Left ventricle myocardium inferior (tissue), 1 donor: ENCODE measurements at regions not wholly inside any gene's neighbourhood (a gene's known extent, or its start where the extent isn't known, plus 50 kb on each side); places are given as distances from the start of the nearest gene placed in this dataset.

ENCODE experiments used
- DNase-seq: peaks from one replicate; pipeline ENCODE4 v3.0.0-alpha.2; 2020
- H3K27ac ChIP-seq: fragments of 200-600 bp; replicated peaks from 2 replicates; pipeline ENCODE4 v1.8.0; 2021
- H3K27me3 ChIP-seq: fragments of 200-600 bp; 2 replicates; pipeline ENCODE4 v1.8.0; 2021; ENCODE audit warnings: low read depth
- H3K36me3 ChIP-seq: fragments of 200-600 bp; 2 replicates; pipeline ENCODE4 v1.8.0; 2021
- H3K4me1 ChIP-seq: fragments of 200-600 bp; 2 replicates; pipeline ENCODE4 v1.8.0; 2021
- H3K4me3 ChIP-seq: fragments of 200-600 bp; 2 replicates; pipeline ENCODE4 v1.8.0; 2021; ENCODE audit warnings: mild to moderate bottlenecking, moderate library complexity
- H3K9me3 ChIP-seq: fragments of 200-600 bp; replicated peaks from 2 replicates; pipeline ENCODE4 v1.8.0; 2021
- intact Hi-C: fragments of 100-400 bp; cut with micrococcal nuclease; formaldehyde crosslinking; loops from one replicate; pipeline ENCODE4 v1.11.0; 2022
- TF ChIP-seq, protein P1 (sequence below): fragments of 200-600 bp; IDR thresholded peaks from 2 replicates; pipeline ENCODE4 v1.8.0; 2021; ENCODE audit warnings: antibody characterized with exemption, mild to moderate bottlenecking, borderline replicate concordance
- donor health status: DM: no; HTN: yes; CAD: no; lungs with severe emphysema.

DNA sequence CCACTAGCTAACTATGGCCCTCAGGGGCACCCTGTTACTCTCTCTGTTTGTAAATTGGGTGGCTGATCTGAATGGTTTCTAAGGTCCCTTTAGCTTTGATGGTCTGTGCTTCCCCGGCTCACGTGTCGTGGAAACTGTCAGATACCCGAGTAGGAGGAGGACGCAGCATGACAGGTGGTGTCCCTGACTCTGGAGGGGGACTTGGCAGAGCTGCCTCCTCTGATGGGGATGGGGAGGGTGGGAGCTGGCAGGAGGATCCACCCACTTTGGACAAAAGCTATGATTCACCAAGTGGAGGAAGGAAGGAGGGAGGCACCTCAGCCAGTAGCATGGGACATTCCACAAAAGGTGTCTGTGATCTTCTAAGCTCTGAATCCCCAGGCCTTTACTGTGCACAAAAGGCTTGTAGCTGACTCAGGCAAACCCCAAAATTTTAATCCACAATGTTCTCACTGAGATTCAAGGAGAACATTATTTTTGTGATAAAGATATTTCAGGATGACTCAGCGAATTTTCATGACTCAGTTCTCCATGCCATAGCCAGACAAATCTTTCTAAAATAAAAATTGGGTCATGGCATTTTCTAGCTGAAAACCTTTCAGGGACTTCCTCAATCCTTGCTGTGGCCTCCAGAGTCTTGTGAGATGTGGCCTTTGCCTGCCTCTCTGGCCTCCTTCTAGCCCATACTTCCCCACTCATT is 131.0 kb upstream of the BRINP1 start:
- DNase-seq, result no peak
- H3K27ac ChIP-seq, result no peak overlapping the region
- H3K4me3 ChIP-seq, result no peak overlapping the region
- H3K36me3 ChIP-seq, result no peaks in the 10 kb centered on the region
- TF ChIP-seq, protein P1, sequence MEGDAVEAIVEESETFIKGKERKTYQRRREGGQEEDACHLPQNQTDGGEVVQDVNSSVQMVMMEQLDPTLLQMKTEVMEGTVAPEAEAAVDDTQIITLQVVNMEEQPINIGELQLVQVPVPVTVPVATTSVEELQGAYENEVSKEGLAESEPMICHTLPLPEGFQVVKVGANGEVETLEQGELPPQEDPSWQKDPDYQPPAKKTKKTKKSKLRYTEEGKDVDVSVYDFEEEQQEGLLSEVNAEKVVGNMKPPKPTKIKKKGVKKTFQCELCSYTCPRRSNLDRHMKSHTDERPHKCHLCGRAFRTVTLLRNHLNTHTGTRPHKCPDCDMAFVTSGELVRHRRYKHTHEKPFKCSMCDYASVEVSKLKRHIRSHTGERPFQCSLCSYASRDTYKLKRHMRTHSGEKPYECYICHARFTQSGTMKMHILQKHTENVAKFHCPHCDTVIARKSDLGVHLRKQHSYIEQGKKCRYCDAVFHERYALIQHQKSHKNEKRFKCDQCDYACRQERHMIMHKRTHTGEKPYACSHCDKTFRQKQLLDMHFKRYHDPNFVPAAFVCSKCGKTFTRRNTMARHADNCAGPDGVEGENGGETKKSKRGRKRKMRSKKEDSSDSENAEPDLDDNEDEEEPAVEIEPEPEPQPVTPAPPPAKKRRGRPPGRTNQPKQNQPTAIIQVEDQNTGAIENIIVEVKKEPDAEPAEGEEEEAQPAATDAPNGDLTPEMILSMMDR, result no peak
- no peaks in the 10 kb centered on the region for H3K4me1 ChIP-seq
- no peaks in the 10 kb centered on the region for H3K27me3 ChIP-seq
- intact Hi-C loops, result no loop called here
- peaks cover 3% of the 10 kb centered on the region for H3K9me3 ChIP-seq

DNA sequence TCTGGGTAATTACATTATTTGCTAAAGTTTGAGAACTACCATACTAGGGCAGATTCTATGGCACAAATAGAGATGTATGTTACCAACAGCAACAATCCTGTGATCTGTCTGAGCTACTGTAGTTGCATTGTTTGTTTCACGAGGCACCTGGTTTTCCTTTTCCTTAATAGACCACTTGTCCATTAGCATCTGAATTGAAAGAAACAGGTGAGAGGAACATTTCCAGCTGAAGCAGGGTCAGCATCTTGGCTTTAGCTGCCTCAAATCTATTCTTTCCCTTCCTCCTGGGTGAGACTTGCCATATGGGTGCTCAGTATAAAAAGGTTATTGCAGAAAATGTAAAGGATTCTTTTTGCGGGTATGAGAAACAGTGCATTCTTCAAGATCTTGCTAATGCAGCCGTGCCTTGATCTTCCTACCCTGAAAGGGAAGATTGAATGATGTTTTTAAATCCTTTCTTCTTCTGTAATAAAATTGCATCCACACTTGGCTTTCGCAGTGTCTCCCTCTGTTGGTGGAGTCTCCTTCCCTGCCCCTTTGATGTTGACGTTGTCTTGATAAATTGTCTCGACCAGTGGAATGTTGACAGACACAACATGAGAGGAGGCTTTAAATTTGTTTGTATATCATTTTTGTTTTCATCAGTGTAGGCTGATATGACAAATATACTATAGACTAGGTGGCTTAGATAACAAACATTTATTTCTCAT is 118.0 kb upstream of the BRINP1 start:
- TF ChIP-seq, protein P1, result no peak
- no peak for DNase-seq
- Histone ChIP-seq H3K4me1 (no peaks in the 10 kb centered on the region), H3K27ac (no peak overlapping the region), H3K36me3 (no peaks in the 10 kb centered on the region), H3K4me3 (no peak overlapping the region), H3K27me3 (no peaks in the 10 kb centered on the region), H3K9me3 (no peaks in the 10 kb centered on the region)
- intact Hi-C loops, result no loop called here

DNA sequence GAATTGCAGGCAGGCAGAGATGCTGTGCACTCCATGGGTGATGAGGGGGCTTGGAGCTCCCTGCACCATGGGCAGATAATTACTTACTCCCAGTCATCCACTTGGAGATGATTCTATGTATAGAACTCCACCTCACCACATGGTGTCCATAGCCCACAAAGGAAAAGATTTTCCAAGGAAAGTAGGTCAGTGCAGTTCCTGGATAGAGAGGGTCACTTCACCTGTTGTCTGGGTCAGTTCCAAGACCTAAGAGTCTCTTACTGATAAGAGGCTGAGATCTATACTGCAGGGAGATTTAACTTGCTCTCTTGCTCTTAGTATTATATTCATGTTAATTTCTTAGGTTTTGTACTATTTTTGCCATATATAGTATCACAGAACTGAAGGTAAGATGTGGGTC is 113.9 kb upstream of the BRINP1 start:
- Histone ChIP-seq H3K27me3 (no peaks in the 10 kb centered on the region), H3K27ac (no peak overlapping the region), H3K4me1 (no peaks in the 10 kb centered on the region), H3K36me3 (no peaks in the 10 kb centered on the region), H3K4me3 (no peak overlapping the region), H3K9me3 (no peaks in the 10 kb centered on the region)
- DNase-seq, result no peak
- intact Hi-C loops, result no loop called here
- TF ChIP-seq, protein P1, result no peak

DNA sequence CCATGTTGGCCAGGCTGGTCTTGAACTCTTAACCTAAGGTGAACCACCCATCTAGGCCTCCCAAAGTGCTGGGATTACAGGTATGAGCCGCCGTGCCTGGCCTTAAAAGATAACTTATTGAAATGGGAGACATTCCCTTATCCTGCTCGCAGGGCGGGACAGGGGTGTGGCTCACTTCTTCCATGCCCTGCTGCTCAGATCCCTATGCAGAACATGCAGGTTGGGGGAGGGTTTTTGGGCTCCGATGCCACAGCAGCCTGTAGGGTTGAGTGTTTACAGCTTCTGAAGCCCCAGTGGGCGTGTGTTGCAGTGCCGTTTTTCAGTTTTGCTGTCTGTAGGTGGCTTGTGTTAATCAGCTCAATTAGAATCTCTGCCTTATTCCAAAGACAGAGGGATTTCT is 108.0 kb upstream of the BRINP1 start:
- no peak for DNase-seq
- Histone ChIP-seq H3K27me3 (no peaks in the 10 kb centered on the region), H3K4me3 (no peak overlapping the region), H3K36me3 (no peaks in the 10 kb centered on the region), H3K27ac (no peak overlapping the region), H3K4me1 (no peaks in the 10 kb centered on the region), H3K9me3 (no peaks in the 10 kb centered on the region)
- TF ChIP-seq, protein P1, result no peak
- intact Hi-C loops, result no loop called here

DNA sequence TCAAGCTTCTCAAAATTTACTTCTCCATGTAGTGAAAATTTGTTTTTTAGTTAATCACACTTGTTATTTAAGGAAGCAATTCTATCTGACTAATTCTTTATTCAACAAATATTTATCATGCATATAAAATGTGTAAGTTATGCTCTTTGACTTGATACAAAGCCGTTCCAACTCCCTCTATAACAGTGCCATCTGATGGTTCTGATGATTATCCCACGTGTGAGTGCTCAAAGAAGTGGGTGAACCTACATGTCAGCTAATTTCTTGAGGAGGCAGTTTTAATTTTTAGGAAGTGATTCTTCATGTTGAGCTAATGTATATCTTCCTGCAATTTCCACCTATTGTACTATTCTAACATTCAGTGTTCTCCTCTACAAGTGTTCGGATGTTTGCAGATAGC is 88.8 kb upstream of the BRINP1 start:
- peaks cover 17% of the 10 kb centered on the region for H3K27me3 ChIP-seq

More for the DNA sequence above, 88.8 kb upstream of the BRINP1 start:
- H3K4me3 ChIP-seq, result no peak overlapping the region
- no peak for DNase-seq
- intact Hi-C loops, result no loop called here
- H3K27ac ChIP-seq, result no peak overlapping the region
- H3K36me3 ChIP-seq, result no peaks in the 10 kb centered on the region
- no peaks in the 10 kb centered on the region for H3K4me1 ChIP-seq
- TF ChIP-seq, protein P1, result no peak
- H3K9me3 ChIP-seq, result no peaks in the 10 kb centered on the region
